IMR-90 (cell line): ENCODE measurements at regions not wholly inside any gene's neighbourhood (a gene's known extent, or its start where the extent isn't known, plus 50 kb on each side); places are given as distances from the start of the nearest gene placed in this dataset.

Source experiments
- CTCF ChIP-seq: conservative IDR thresholded peaks from 2 replicates; pipeline ENCODE4 v1.5.1; 2012; ENCODE audit warnings: mild to moderate bottlenecking, low read depth, low read length, improper control_type of control experiment
- NFE2L2 ChIP-seq: fragments of 150-350 bp; IDR thresholded peaks from 2 replicates; pipeline ENCODE4 v1.6.1; 2016; ENCODE audit warnings: low read depth, mild to moderate bottlenecking, low read length
- POLR2A ChIP-seq: IDR thresholded peaks from 2 replicates; pipeline ENCODE4 v1.6.1; 2012; ENCODE audit warnings: mild to moderate bottlenecking, low read depth, low read length
- RAD21 ChIP-seq: IDR thresholded peaks from 2 replicates; pipeline ENCODE4 v1.6.1; 2012; ENCODE audit warnings: low read length, improper control_type of control experiment
- RFX5 ChIP-seq: IDR thresholded peaks from 2 replicates; pipeline ENCODE4 v1.8.0; 2012; ENCODE audit warnings: low read depth, mild to moderate bottlenecking, low read length, moderate library complexity
- SMC3 ChIP-seq: fragments of 150-350 bp; IDR thresholded peaks from 2 replicates; pipeline ENCODE4 v1.6.1; 2016; ENCODE audit warnings: low read depth, mild to moderate bottlenecking, antibody characterized with exemption, low read length, moderate library complexity
- TF ChIP-seq, protein P1 (sequence below): fragments of 150-350 bp; IDR thresholded peaks from 2 replicates; pipeline ENCODE4 v1.6.1; 2016; ENCODE audit warnings: low read depth, mild to moderate bottlenecking, low read length, moderate library complexity, borderline replicate concordance

GRCh38 chr18:39801010-39801409 is 2154.0 kb upstream of the PIK3C3 start:
- no peak for TF ChIP-seq CTCF
- no peak for TF ChIP-seq RAD21
- no peak for TF ChIP-seq RFX5
- TF ChIP-seq POLR2A, result no peak
- TF ChIP-seq, protein P1, sequence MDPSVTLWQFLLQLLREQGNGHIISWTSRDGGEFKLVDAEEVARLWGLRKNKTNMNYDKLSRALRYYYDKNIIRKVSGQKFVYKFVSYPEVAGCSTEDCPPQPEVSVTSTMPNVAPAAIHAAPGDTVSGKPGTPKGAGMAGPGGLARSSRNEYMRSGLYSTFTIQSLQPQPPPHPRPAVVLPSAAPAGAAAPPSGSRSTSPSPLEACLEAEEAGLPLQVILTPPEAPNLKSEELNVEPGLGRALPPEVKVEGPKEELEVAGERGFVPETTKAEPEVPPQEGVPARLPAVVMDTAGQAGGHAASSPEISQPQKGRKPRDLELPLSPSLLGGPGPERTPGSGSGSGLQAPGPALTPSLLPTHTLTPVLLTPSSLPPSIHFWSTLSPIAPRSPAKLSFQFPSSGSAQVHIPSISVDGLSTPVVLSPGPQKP, result no peak
- TF ChIP-seq SMC3, result no peak
- no peak for TF ChIP-seq NFE2L2
